ENCODE measurements at regions not wholly inside any gene's neighbourhood (a gene's known extent, or its start where the extent isn't known, plus 50 kb on each side); places are given as distances from the start of the nearest gene placed in this dataset.

DNA sequence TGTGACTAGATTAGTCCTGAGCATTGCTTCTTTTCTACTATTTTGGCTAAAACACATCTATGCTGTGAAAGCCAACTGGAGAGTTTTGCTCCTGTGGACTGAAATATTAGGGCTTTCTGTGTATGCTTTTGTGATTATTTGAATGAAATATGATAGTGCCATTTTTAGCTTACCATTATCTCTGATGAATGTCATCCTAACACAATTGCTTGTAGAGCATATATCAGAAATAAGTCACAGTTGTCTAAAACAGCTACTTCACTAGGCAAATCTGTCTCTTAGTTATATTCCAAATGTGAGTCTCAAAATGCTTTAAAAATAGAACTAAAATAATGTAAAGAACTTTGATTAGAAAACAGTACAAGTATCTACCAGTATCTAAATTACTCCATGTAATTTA, 401.4 kb upstream of the PTCHD4 start:
- no peaks in the 10 kb centered on the region for H3K9me1 ChIP-seq (ENCODE audit: control insufficient read depth, extremely low read depth, insufficient read depth, low read length)
- no peak for TF ChIP-seq EZH2 (IDR thresholded peaks at IDR 0.05; ENCODE audit: low read length)
- TF ChIP-seq, protein P1, sequence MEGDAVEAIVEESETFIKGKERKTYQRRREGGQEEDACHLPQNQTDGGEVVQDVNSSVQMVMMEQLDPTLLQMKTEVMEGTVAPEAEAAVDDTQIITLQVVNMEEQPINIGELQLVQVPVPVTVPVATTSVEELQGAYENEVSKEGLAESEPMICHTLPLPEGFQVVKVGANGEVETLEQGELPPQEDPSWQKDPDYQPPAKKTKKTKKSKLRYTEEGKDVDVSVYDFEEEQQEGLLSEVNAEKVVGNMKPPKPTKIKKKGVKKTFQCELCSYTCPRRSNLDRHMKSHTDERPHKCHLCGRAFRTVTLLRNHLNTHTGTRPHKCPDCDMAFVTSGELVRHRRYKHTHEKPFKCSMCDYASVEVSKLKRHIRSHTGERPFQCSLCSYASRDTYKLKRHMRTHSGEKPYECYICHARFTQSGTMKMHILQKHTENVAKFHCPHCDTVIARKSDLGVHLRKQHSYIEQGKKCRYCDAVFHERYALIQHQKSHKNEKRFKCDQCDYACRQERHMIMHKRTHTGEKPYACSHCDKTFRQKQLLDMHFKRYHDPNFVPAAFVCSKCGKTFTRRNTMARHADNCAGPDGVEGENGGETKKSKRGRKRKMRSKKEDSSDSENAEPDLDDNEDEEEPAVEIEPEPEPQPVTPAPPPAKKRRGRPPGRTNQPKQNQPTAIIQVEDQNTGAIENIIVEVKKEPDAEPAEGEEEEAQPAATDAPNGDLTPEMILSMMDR (optimal IDR thresholded peaks at IDR 0.05 in 1 of 3, IDR thresholded peaks at IDR 0.05 in 1 of 3, conservative IDR thresholded peaks at IDR 0.05 in 1 of 3; ENCODE audit: extremely low read depth in 1 of 3, insufficient read depth in 2 of 3, low read length in 3 of 3), result no peak
- no peak for FAIRE-seq
- no peak overlapping the region for H2AFZ ChIP-seq (ENCODE audit: control insufficient read depth, low read length)
- no peak overlapping the region for H3K4me2 ChIP-seq (ENCODE audit: control insufficient read depth, extremely low read depth, insufficient read depth, low read depth, low read length)
- no peaks in the 10 kb centered on the region for H3K27me3 ChIP-seq (ENCODE audit: control insufficient read depth, extremely low read depth, insufficient read depth, low read length)
- dilution Hi-C loops (cut with MboI; ENCODE audit: extremely low pct_ligation_motif_present, low sequenced_read_pairs), result no loop called here
- no peaks in the 10 kb centered on the region for H3K79me2 ChIP-seq (ENCODE audit: control insufficient read depth, insufficient read depth, low read length)
- H3K27ac ChIP-seq (ENCODE audit: control insufficient read depth, insufficient read depth, low read length), result no peak overlapping the region
- H4K20me1 ChIP-seq (ENCODE audit: control insufficient read depth, extremely low read depth, insufficient read depth, low read length), result no peaks in the 10 kb centered on the region
- DNase-seq (ENCODE audit: low read depth, low spot score), result no peak
- H3K9ac ChIP-seq (ENCODE audit: control insufficient read depth, extremely low read depth, insufficient read depth, low read length), result no peak overlapping the region
- no peaks in the 10 kb centered on the region for H3K9me3 ChIP-seq (ENCODE audit: control insufficient read depth, low read depth, low read length)
- H3K4me1 ChIP-seq (ENCODE audit: control insufficient read depth, extremely low read depth, insufficient read depth, low read length), result no peaks in the 10 kb centered on the region
- no peaks in the 10 kb centered on the region for H3K36me3 ChIP-seq (ENCODE audit: control insufficient read depth in 2 of 2, extremely low read depth in 1 of 2, insufficient read depth in 2 of 2, low read length in 2 of 2)
- H3K4me3 ChIP-seq (ENCODE audit: control insufficient read depth in 2 of 3, extremely low read depth in 1 of 3, insufficient read depth in 2 of 3, low read depth in 1 of 3, low read length in 3 of 3), result no peak overlapping the region

DNA sequence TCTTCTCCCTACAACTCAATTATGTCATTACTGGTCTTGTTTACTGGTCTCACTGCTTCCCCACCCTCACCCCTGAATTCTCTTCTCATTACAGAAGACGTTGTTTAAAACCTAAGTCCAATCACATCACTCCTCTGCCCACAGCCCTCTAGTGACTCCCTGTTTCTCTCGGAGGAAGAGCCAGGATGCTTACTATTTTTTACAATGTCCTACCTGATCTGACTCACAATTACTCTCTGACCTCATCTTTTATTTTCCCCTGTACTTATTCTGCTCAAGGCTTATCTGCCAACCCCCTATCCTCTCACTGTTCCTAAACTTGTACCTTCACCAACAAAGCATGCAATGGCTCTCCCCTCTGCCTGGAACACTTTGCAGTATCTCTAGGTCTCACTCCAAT, 400.4 kb upstream of the PTCHD4 start:
- no peak overlapping the region for H3K4me3 ChIP-seq (ENCODE audit: control insufficient read depth in 2 of 3, extremely low read depth in 1 of 3, insufficient read depth in 2 of 3, low read depth in 1 of 3, low read length in 3 of 3)
- H3K27me3 ChIP-seq (ENCODE audit: control insufficient read depth, extremely low read depth, insufficient read depth, low read length), result no peaks in the 10 kb centered on the region
- H4K20me1 ChIP-seq (ENCODE audit: control insufficient read depth, extremely low read depth, insufficient read depth, low read length), result no peaks in the 10 kb centered on the region
- H2AFZ ChIP-seq (ENCODE audit: control insufficient read depth, low read length), result peak overlapping the region; percentile 6
- H3K4me2 ChIP-seq (ENCODE audit: control insufficient read depth, extremely low read depth, insufficient read depth, low read depth, low read length), result no peak overlapping the region
- H3K4me1 ChIP-seq (ENCODE audit: control insufficient read depth, extremely low read depth, insufficient read depth, low read length), result no peaks in the 10 kb centered on the region
- H3K9me3 ChIP-seq (ENCODE audit: control insufficient read depth, low read depth, low read length), result no peaks in the 10 kb centered on the region
- H3K79me2 ChIP-seq (ENCODE audit: control insufficient read depth, insufficient read depth, low read length), result no peaks in the 10 kb centered on the region
- no peaks in the 10 kb centered on the region for H3K36me3 ChIP-seq (ENCODE audit: control insufficient read depth in 2 of 2, extremely low read depth in 1 of 2, insufficient read depth in 2 of 2, low read length in 2 of 2)
- FAIRE-seq (no peak), DNase-seq (ENCODE audit: low read depth, low spot score) (no peak)
- H3K9me1 ChIP-seq (ENCODE audit: control insufficient read depth, extremely low read depth, insufficient read depth, low read length), result no peaks in the 10 kb centered on the region
- TF ChIP-seq, protein P1 (optimal IDR thresholded peaks at IDR 0.05 in 1 of 3, IDR thresholded peaks at IDR 0.05 in 1 of 3, conservative IDR thresholded peaks at IDR 0.05 in 1 of 3; ENCODE audit: extremely low read depth in 1 of 3, insufficient read depth in 2 of 3, low read length in 3 of 3), result no peak
- no peak for TF ChIP-seq EZH2 (IDR thresholded peaks at IDR 0.05; ENCODE audit: low read length)
- no peak overlapping the region for H3K9ac ChIP-seq (ENCODE audit: control insufficient read depth, extremely low read depth, insufficient read depth, low read length)
- H3K27ac ChIP-seq (ENCODE audit: control insufficient read depth, insufficient read depth, low read length), result no peak overlapping the region
- dilution Hi-C loops (cut with MboI; ENCODE audit: extremely low pct_ligation_motif_present, low sequenced_read_pairs), result no loop called here

All from keratinocyte (primary cell).